Brain microvascular endothelial cell (primary cell): ENCODE measurements at regions not wholly inside any gene's neighbourhood (a gene's known extent, or its start where the extent isn't known, plus 50 kb on each side); places are given as distances from the start of the nearest gene placed in this dataset.
"Not testable (repeated sequence)": the region's sequence is repeated elsewhere in the genome, so short reads cannot be mapped to it uniquely, and the experiment has no call there.

Experiments used
- DNase-seq: peaks from one replicate; pipeline ENCODE4 v3.0.0-alpha.2; 2020
- H3K27ac ChIP-seq: fragments of 250-450 bp; sonication (Bioruptor Pico); 2 replicates; pipeline ENCODE4 v1.5.1; 2020; ENCODE audit warnings: mild to moderate bottlenecking, moderate library complexity
- H3K27me3 ChIP-seq: fragments of 250-450 bp; sonication (Bioruptor Pico); replicated peaks from 2 replicates; pipeline ENCODE4 v1.5.1; 2020; ENCODE audit warnings: mild to moderate bottlenecking
- H3K36me3 ChIP-seq: fragments of 250-450 bp; sonication (Bioruptor Pico); replicated peaks from 2 replicates; pipeline ENCODE4 v1.5.1; 2020; ENCODE audit warnings: mild to moderate bottlenecking
- H3K4me3 ChIP-seq: 2 replicates; pipeline ENCODE4 v1.5.1; 2011; ENCODE audit warnings: low read depth, mild to moderate bottlenecking, control low read depth, low read length, moderate library complexity
- CTCF ChIP-seq: IDR thresholded peaks from 2 replicates; pipeline ENCODE4 v1.5.1; 2011; ENCODE audit warnings: low read depth, mild to moderate bottlenecking, moderate library complexity, low read length, control low read depth, inconsistent platforms; ENCODE audit errors: missing control alignments
- in situ Hi-C: cut with HindIII; loops from 2 replicates; pipeline ENCODE4 v1.10.0; 2017; ENCODE audit warnings: low sequenced_read_pairs, low pct_ligation_motif_present

GRCh38 chr18:21963336-21963735 is 206.1 kb upstream of the GATA6 start:
- in situ Hi-C loops = no loop called here
- H3K27me3 ChIP-seq = no peaks in the 10 kb centered on the region
- H3K36me3 ChIP-seq = no peaks in the 10 kb centered on the region
- no peak overlapping the region for H3K4me3 ChIP-seq
- H3K27ac ChIP-seq = no peak overlapping the region
- no peak for DNase-seq
- TF ChIP-seq CTCF = no peak

- in situ Hi-C loops = no loop called here
- Histone ChIP-seq H3K27ac (no peak overlapping the region), H3K36me3 (no peaks in the 10 kb centered on the region), H3K27me3 (no peaks in the 10 kb centered on the region), H3K4me3 (no peak overlapping the region)
- TF ChIP-seq CTCF = no peak
- DNase-seq = no peak
Observed at GRCh38 chr18:21968338-21968737, 201.1 kb upstream of the GATA6 start.

- no peak for TF ChIP-seq CTCF
- no peaks in the 10 kb centered on the region for H3K27me3 ChIP-seq
- in situ Hi-C loops = no loop called here
- no peak overlapping the region for H3K4me3 ChIP-seq
- H3K36me3 ChIP-seq = no peaks in the 10 kb centered on the region
- DNase-seq = no peak
- H3K27ac ChIP-seq = no peak overlapping the region
Observed at GRCh38 chr18:21972281-21972680, 197.1 kb upstream of the GATA6 start.

- in situ Hi-C loops = not testable (repeated sequence)
Observed at GRCh38 chr18:21975954-21976353, 193.4 kb upstream of the GATA6 start.

GRCh38 chr18:21978546-21979170 is 190.7 kb upstream of the GATA6 start:
- TF ChIP-seq CTCF = no peak
- in situ Hi-C loops = no loop called here
- no peaks in the 10 kb centered on the region for H3K36me3 ChIP-seq
- no peak for DNase-seq
- H3K4me3 ChIP-seq = no peak overlapping the region
- no peak overlapping the region for H3K27ac ChIP-seq
- no peaks in the 10 kb centered on the region for H3K27me3 ChIP-seq

More at GRCh38 chr18:21975954-21976353, 193.4 kb upstream of the GATA6 start:
- H3K36me3 ChIP-seq, DNase-seq, H3K4me3 ChIP-seq, H3K27me3 ChIP-seq, H3K27ac ChIP-seq: not testable (repeated sequence)

GRCh38 chr18:21979171-21979560 is 190.2 kb upstream of the GATA6 start:
- in situ Hi-C loops = no loop called here
- TF ChIP-seq CTCF = no peak
- DNase-seq = no peak
- Histone ChIP-seq H3K36me3 (no peaks in the 10 kb centered on the region), H3K4me3 (no peak overlapping the region), H3K27ac (no peak overlapping the region), H3K27me3 (no peaks in the 10 kb centered on the region)
